Fibroblast of pulmonary artery (primary cell): ENCODE measurements at regions not wholly inside any gene's neighbourhood (a gene's known extent, or its start where the extent isn't known, plus 50 kb on each side); places are given as distances from the start of the nearest gene placed in this dataset.

ENCODE experiments used
- DNase-seq: peaks from one replicate; pipeline ENCODE4 v3.0.0-alpha.2; 2010; ENCODE audit warnings: low read depth
- H3K4me3 ChIP-seq: replicated peaks from 2 replicates; pipeline ENCODE4 v1.5.1; 2011; ENCODE audit warnings: low read depth, mild to moderate bottlenecking, control low read depth, low read length, moderate library complexity
- CTCF ChIP-seq: IDR thresholded peaks from 2 replicates; pipeline ENCODE4 v1.5.1; 2011; ENCODE audit warnings: mild to moderate bottlenecking, control low read depth, low read length, inconsistent platforms; ENCODE audit errors: missing control alignments

- DNase-seq: peak; percentile 56
- H3K4me3 ChIP-seq: no peak overlapping the region
- no peak for TF ChIP-seq CTCF
Observed at GRCh38 chr21:35202431-35202830, 153.3 kb upstream of the RUNX1 start.

- H3K4me3 ChIP-seq: no peak overlapping the region
- TF ChIP-seq CTCF: no peak
- DNase-seq: no peak
Observed at GRCh38 chr21:35201799-35202198, 152.7 kb upstream of the RUNX1 start.

- DNase-seq: no peak
- TF ChIP-seq CTCF: no peak
- no peak overlapping the region for H3K4me3 ChIP-seq
Observed at GRCh38 chr21:35201288-35201687, 152.2 kb upstream of the RUNX1 start.

GRCh38 chr21:35199733-35200015 lies 150.6 kb upstream of the RUNX1 start:
- DNase-seq: no peak
- TF ChIP-seq CTCF: no peak
- H3K4me3 ChIP-seq: no peak overlapping the region

- no peak for TF ChIP-seq CTCF
- DNase-seq: no peak
- H3K4me3 ChIP-seq: no peak overlapping the region
Observed at GRCh38 chr21:35198982-35199732, 150.1 kb upstream of the RUNX1 start.

- no peak for DNase-seq
- no peak for TF ChIP-seq CTCF
- no peak overlapping the region for H3K4me3 ChIP-seq
Observed at GRCh38 chr21:35198565-35198964, 149.5 kb upstream of the RUNX1 start.

- peak; percentile 86 for DNase-seq
- no peak overlapping the region for H3K4me3 ChIP-seq
- TF ChIP-seq CTCF: no peak
Observed at GRCh38 chr21:35197992-35198431, 148.9 kb upstream of the RUNX1 start.
